ENCODE measurements at regions not wholly inside any gene's neighbourhood (a gene's known extent, or its start where the extent isn't known, plus 50 kb on each side); places are given as distances from the start of the nearest gene placed in this dataset.

- no peak for TF ChIP-seq CTCF (IDR thresholded peaks at IDR 0.05)
- TF ChIP-seq POLR2A (IDR thresholded peaks at IDR 0.05), result no peak
- TF ChIP-seq EP300 (IDR thresholded peaks at IDR 0.05), result no peak
Observed at GRCh38 chr4:123696687-123697086, 300.1 kb downstream of the SPRY1 start.

Measured in sigmoid colon (tissue), 4 donors.